Tibial nerve (tissue), 3 donors: ENCODE measurements at regions not wholly inside any gene's neighbourhood (a gene's known extent, or its start where the extent isn't known, plus 50 kb on each side); places are given as distances from the start of the nearest gene placed in this dataset.

Experiments used
- CTCF ChIP-seq, 5 experiments: fragments of 200-600 bp in 3 of 5; fragments of 450-650 bp in 2 of 5; sonication (generic) in 3 of 5; IDR thresholded peaks; one replicate each; pipeline ENCODE4 v1.5.1; 2016 to 2019; ENCODE audit warnings: antibody characterized with exemption in 5 of 5, mild to moderate bottlenecking in 3 of 5, moderate library complexity in 2 of 5
- POLR2A ChIP-seq, 2 donors: fragments of 450-650 bp; IDR thresholded peaks; one replicate each; pipeline ENCODE4 v1.6.1; 2017; ENCODE audit warnings: antibody characterized with exemption in 2 of 2, mild to moderate bottlenecking in 2 of 2, moderate library complexity in 2 of 2

- TF ChIP-seq CTCF (IDR thresholded peaks at IDR 0.05): no peak
- no peak for TF ChIP-seq POLR2A (IDR thresholded peaks at IDR 0.05)
These were observed 52.2 kb upstream of the OTOS start for GRCh38 chr2:240192661-240193060.
